ENCODE measurements at regions not wholly inside any gene's neighbourhood (a gene's known extent, or its start where the extent isn't known, plus 50 kb on each side); places are given as distances from the start of the nearest gene placed in this dataset.

- in situ Hi-C loops (cut with HindIII; ENCODE audit: low pct_ligation_motif_present, low pct_unique_long_range_greater_than_20kb, low sequenced_read_pairs): no loop called here
- DNase-seq: no peak
Measured at GRCh38 chr4:32133141-32133540, 1413.0 kb downstream of the PCDH7 start.

DNA sequence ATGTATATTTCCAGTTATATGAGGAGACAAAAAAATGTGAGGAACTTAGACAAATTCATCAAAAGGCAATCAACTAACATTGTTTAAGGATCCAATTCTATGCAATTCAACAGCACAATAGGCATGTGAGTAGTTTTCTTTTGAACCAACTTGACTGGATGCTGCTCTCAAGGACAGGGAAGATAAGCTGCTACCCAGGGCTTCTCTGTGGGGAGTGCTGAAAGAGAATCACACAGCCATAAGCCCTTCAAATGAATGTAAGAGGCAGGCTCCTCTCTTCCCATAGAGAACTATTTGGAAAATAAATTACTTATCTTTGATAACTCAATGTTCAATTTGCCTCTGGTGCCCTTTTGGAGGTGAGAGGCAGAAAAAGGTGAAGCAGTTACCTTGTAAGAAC is 1413.6 kb downstream of the PCDH7 start:
- in situ Hi-C loops (cut with HindIII; ENCODE audit: low pct_ligation_motif_present, low pct_unique_long_range_greater_than_20kb, low sequenced_read_pairs): no loop called here
- no peak for DNase-seq

DNA sequence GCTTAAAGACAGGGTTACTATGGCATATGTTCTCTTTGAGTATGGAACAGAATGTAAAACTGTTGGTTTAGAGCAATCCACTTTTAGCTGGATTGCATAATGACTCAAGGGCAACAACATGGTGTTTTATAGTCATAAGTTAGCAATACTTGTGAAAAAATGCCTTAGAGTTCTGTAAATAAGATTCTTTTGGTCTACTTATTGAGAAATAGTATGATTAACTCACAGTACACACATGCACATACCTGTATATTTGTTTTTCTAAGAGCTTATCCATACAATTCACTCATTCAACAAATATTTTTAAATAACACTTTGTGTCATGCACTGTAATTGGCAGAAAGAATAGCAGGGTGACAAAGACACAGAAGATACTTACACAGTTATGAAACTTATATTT is 1415.5 kb downstream of the PCDH7 start:
- DNase-seq: no peak
- in situ Hi-C loops (cut with HindIII; ENCODE audit: low pct_ligation_motif_present, low pct_unique_long_range_greater_than_20kb, low sequenced_read_pairs): no loop called here

DNA sequence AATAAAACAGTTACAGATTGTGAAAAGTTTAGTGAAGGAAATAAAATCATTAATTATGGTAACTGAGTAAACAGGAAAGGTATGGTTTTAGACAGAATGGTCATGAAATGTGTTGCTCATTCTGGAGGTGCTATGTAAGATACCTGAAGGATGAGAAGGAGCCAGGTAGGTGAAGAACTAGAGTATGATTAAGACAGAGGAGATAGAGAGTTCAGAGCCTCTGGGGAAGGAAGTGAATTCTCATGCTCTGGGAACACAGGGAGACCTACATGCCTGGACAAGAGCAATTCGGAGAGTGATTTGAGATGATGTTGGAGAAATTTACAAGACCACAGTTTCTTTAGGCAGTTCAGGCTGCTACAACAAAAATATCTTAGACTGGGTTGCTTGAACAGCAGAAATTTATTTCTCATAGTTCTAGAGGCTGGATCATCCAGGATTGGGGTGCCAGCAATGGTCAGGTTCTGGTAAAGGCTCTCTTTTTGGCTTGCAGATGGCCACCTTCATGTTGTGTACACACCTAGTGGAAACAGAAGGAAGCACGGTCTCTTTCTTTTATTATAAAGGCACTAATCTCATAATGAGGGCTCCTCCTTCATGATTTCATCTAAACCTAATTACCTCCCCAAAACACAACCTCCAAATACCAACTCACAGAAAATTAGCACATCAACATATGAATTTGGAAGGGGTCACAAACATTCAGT is 1416.1 kb downstream of the PCDH7 start:
- in situ Hi-C loops (cut with HindIII; ENCODE audit: low pct_ligation_motif_present, low pct_unique_long_range_greater_than_20kb, low sequenced_read_pairs): no loop called here
- DNase-seq: no peak

DNA sequence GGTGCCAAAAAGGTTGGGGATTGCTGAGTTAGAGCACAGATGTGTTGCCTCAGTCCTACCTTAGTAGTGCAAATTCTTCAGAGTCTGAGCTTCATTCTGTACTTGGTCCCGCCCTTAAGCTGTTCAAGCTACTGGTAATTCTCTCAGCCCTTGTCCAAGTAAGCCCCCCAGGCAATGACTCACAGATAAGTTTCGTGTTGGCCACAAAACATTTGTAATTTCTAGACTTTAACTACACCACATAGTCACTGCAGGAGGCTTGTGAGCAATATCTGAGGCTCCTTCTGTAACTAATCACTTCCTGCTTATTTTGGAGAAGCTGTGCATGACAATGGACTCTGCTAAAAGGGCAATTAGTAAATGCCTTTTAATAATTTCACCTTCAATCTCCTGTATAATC is 1420.5 kb downstream of the PCDH7 start:
- in situ Hi-C loops (cut with HindIII; ENCODE audit: low pct_ligation_motif_present, low pct_unique_long_range_greater_than_20kb, low sequenced_read_pairs): no loop called here
- peak; percentile 9 for DNase-seq

DNA sequence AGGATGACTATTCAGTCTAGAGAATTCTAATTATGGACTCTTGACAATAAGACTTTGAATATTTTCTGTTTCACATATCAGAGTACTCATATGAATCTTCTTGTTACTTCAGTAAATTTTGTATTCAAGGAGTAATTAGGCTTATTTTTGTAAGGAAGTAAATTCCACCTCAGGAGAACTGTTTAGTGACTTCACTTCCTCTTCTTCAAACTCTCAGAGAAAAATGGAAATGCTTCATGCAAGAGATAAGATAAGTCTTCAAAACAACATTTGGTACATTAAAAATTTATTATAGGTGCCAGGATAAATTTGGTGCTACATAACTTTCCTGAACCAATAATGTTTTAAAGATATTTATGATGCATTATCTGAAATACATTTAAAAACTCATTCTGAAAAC is 1421.9 kb downstream of the PCDH7 start:
- in situ Hi-C loops (cut with HindIII; ENCODE audit: low pct_ligation_motif_present, low pct_unique_long_range_greater_than_20kb, low sequenced_read_pairs): no loop called here
- no peak for DNase-seq

- in situ Hi-C loops (cut with HindIII; ENCODE audit: low pct_ligation_motif_present, low pct_unique_long_range_greater_than_20kb, low sequenced_read_pairs): no loop called here
- no peak for DNase-seq
Measured at GRCh38 chr4:32145987-32146386, 1425.8 kb downstream of the PCDH7 start.

DNA sequence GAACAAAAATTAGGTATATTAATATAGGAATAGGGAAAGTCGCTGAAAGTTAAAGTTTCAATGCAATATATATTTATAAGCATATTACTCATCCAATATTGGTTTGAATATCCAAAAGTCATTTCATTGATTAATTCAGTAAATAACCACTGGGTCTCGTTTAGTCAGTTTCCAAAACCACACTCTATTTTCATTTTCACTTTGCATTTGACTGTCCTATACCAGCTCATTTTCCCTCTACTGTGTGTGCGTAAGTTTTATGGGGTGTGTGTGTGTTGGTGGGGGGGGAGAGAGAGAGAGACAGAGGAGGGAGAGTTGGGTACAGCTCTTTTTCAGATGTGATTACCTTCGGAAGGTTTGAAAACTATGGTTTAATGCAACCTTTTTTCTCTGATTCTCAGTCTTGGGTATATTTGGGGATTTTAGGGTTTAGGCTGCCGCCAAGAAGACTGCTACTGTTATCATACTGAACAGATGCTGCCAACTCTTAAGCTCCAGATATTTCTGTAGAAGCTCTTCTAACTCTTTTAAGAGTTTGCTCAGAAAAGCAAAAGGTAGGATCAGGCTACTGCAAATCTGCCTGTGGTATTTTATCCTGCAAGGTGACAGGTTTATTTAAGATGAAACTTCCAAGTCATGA is 1427.4 kb downstream of the PCDH7 start:
- in situ Hi-C loops (cut with HindIII; ENCODE audit: low pct_ligation_motif_present, low pct_unique_long_range_greater_than_20kb, low sequenced_read_pairs): no loop called here
- no peak for DNase-seq

GRCh38 chr4:32148111-32148666 is 1428.0 kb downstream of the PCDH7 start:
- no peak for DNase-seq
- in situ Hi-C loops (cut with HindIII; ENCODE audit: low pct_ligation_motif_present, low pct_unique_long_range_greater_than_20kb, low sequenced_read_pairs): no loop called here

DNA sequence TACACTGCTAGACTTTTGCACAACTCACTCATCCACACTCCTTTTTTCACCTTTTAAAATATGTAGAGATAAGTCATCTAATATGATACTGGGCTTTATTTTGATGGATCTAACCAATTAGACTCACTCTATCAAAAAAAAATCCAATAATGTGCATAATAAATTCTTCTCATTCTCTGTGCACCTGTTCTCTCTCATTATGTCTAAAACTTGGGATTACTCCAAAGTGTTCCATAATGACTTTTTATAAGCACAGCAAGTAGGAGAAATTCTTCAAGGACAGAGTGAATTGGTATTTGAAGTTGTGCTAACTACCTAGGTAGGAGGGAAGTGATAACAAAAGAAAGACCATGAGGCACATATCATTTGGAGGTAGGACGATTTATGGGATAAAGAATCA is 1438.8 kb downstream of the PCDH7 start:
- DNase-seq: no peak
- in situ Hi-C loops (cut with HindIII; ENCODE audit: low pct_ligation_motif_present, low pct_unique_long_range_greater_than_20kb, low sequenced_read_pairs): no loop called here

DNA sequence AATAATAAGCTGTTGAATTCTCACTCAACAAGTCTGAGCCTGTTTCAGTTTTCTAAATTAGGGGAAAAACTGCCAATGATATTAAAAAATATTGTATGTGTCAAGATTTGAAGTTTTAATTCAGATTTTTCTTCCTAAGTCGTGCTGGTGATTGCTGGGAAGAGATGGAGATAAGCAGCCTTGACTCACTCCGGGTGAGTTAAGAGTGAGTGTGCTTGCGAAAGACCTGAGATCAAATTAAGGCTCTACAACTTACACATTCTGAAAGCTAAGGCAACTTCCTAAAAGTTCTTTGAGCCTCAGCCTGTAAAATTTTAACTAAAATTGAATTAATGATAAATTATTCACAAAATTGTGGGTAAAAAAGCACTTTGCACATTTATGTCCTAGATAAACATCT is 1441.2 kb downstream of the PCDH7 start:
- DNase-seq: no peak
- in situ Hi-C loops (cut with HindIII; ENCODE audit: low pct_ligation_motif_present, low pct_unique_long_range_greater_than_20kb, low sequenced_read_pairs): no loop called here

- in situ Hi-C loops (cut with HindIII; ENCODE audit: low pct_ligation_motif_present, low pct_unique_long_range_greater_than_20kb, low sequenced_read_pairs): no loop called here
- no peak for DNase-seq
Measured at GRCh38 chr4:32163125-32163524, 1443.0 kb downstream of the PCDH7 start.

GRCh38 chr4:32169841-32170240 is 1449.7 kb downstream of the PCDH7 start:
- in situ Hi-C loops (cut with HindIII; ENCODE audit: low pct_ligation_motif_present, low pct_unique_long_range_greater_than_20kb, low sequenced_read_pairs): no loop called here
- DNase-seq: no peak

- no peak for DNase-seq
- in situ Hi-C loops (cut with HindIII; ENCODE audit: low pct_ligation_motif_present, low pct_unique_long_range_greater_than_20kb, low sequenced_read_pairs): no loop called here
Measured at GRCh38 chr4:32172086-32172485, 1451.9 kb downstream of the PCDH7 start.

DNA sequence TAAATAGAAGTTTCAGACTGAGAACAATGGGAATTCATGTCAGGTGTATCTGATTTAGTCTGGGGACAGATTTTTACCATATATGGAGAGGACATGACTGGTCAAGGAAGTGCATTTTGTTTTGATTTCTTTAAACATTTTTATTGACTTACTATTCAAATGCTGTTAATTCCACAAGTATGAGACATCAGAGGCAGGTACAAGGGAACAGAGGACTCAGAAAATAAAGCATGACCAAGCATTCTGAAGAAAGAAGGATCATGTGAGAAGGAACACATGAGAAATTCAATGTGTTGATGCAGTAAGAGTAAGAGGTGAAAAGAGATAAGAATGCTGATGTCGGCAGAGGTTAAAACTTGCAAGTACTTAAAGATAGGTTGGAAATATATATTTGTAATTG is 1452.6 kb downstream of the PCDH7 start:
- no peak for DNase-seq
- in situ Hi-C loops (cut with HindIII; ENCODE audit: low pct_ligation_motif_present, low pct_unique_long_range_greater_than_20kb, low sequenced_read_pairs): no loop called here

DNA sequence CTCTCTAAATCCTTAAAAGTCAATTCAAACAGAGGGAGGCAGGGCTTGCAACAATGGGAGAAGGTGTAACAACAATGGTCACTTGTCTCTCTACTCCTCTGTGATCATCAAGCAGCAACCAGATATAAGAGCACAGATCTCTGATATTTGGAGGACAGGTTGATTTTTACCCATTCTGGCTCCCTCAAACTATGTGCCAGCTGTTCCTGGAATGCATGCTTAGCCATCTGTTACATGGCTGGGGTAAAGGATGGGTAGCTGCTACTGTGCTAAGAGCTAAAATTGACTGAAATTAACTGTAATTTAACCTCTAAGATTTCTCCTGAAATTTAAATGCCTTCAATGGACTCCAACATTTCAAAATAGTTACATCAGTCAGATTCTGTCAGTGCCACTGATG is 1459.9 kb downstream of the PCDH7 start:
- in situ Hi-C loops (cut with HindIII; ENCODE audit: low pct_ligation_motif_present, low pct_unique_long_range_greater_than_20kb, low sequenced_read_pairs): no loop called here
- no peak for DNase-seq

GRCh38 chr4:32184186-32184585 is 1464.0 kb downstream of the PCDH7 start:
- in situ Hi-C loops (cut with HindIII; ENCODE audit: low pct_ligation_motif_present, low pct_unique_long_range_greater_than_20kb, low sequenced_read_pairs): no loop called here
- no peak for DNase-seq

DNA sequence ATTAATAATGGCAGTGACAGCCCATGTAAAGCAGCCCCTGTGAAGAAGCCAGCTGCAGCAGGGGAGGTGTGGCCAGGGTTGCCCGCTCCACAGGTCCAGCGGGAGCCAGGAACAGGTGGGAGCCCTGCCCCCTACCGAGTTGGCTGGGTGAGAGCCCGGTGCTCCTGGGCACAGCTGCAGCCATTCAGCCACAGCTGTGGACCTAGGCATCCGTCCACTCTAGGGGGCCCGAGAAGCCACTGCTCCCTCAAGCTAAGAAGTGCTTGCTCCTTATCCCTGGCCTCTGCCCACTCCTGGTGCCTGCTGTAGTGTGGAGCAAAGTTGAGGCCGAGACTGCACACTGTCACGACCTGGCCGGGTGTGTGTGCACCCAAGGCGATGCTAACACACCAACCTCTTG is 1469.0 kb downstream of the PCDH7 start:
- no peak for DNase-seq
- in situ Hi-C loops (cut with HindIII; ENCODE audit: low pct_ligation_motif_present, low pct_unique_long_range_greater_than_20kb, low sequenced_read_pairs): no loop called here

DNA sequence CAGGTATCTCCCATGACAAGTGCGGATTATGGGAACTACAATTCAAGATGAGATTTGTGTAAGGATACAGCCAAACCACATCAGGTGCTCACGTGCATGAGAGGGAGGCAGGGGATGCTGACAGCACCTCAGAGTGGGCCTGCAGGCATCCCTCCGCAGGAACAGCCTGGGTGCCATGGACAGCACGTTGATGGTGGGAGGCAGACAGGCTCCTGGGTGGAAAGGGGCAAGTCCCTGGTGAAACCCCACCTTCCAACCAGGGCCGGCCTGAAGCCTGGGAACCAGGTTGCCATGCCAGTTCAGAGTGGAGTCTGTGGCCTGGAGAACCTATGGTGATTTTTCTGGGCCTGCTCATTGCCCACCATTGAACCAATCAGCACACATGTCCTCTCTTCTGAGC is 1469.6 kb downstream of the PCDH7 start:
- in situ Hi-C loops (cut with HindIII; ENCODE audit: low pct_ligation_motif_present, low pct_unique_long_range_greater_than_20kb, low sequenced_read_pairs): no loop called here
- no peak for DNase-seq

DNA sequence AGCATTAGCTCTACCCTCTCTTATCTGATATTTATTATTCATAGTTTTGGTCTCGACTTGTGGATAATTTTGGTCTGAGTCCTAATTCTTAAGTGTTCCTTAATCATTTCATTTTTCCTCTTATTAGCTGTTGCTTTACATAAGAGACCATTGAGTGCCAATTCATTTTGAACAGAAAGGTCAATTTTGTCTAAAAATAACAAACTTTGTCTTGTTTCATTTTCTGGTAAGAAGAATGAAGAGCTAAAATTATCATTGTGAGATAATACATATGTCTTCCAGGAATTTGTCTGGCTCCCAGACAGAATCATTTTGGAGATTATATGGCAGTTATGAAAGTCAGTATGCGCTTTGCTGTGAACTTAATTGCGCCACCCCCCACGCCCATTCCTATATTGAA is 1471.8 kb downstream of the PCDH7 start:
- in situ Hi-C loops (cut with HindIII; ENCODE audit: low pct_ligation_motif_present, low pct_unique_long_range_greater_than_20kb, low sequenced_read_pairs): no loop called here
- no peak for DNase-seq
